Suprapubic skin (tissue), 4 donors: ENCODE measurements at regions not wholly inside any gene's neighbourhood (a gene's known extent, or its start where the extent isn't known, plus 50 kb on each side); places are given as distances from the start of the nearest gene placed in this dataset.

Experiments used
- EP300 ChIP-seq: sonication (generic); formaldehyde crosslinking; IDR thresholded peaks from one replicate; pipeline ENCODE4 v1.6.1; 2017; ENCODE audit warnings: antibody characterized with exemption
- POLR2A ChIP-seq, 2 donors: fragments of 450-650 bp; IDR thresholded peaks; one replicate each; pipeline ENCODE4 v1.6.1; 2017; ENCODE audit warnings: antibody characterized with exemption in 2 of 2, mild to moderate bottlenecking in 2 of 2, moderate library complexity in 2 of 2
- POLR2AphosphoS5 ChIP-seq, 3 donors: sonication (generic); formaldehyde crosslinking; IDR thresholded peaks; one replicate each; pipeline ENCODE4 v1.6.1; 2017; ENCODE audit warnings: antibody characterized with exemption in 3 of 3
- TF ChIP-seq, protein P1 (sequence below), 2 donors: fragments of 200-600 bp in 1 of 2; fragments of 450-650 bp in 1 of 2; sonication (generic) in 1 of 2; IDR thresholded peaks; one replicate each; pipeline ENCODE4 v1.5.1; 2016 to 2019; ENCODE audit warnings: antibody characterized with exemption in 2 of 2, mild to moderate bottlenecking in 1 of 2, moderate library complexity in 1 of 2

DNA sequence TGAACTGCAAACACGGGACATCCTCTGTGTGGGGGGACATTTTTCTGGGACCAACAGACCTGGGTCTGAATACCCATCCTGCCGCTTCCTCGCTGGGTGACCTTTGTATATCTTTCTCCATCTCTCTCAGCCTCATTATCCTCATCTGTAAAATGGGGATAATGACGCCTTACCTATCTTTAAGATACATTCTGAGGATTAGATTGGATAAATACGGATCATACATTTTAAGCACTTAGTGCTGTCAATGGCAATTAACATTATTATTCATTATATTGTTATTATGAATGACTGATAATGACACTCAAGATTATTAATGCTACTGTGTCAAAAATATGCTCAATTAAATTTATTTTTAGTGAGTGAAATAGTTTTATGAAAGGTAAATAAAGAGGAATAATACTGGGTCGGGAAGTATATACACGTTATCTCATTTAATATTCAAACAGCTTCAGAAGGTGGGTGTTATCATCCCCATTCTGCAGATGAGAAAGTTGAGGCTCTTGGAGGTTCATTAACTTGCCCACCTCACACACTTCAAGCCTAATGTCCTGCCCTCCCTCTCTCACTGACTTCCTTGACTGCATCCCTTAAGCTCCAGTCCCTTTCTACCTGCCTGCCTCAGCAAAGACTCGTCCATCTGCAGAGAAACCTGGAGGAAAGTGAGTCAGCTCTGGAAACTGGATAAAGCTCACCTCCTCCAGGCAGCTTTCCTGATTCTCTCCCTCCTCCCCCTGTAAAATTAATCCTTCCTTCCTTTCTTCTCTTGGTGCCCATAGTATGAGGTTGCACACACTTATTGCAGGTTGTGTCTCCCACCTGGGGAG, 120.7 kb upstream of the JUN start:
- TF ChIP-seq POLR2AphosphoS5 (IDR thresholded peaks at IDR 0.05) (no peak), EP300 (no peak), POLR2A (IDR thresholded peaks at IDR 0.05) (no peak)
- TF ChIP-seq, protein P1, sequence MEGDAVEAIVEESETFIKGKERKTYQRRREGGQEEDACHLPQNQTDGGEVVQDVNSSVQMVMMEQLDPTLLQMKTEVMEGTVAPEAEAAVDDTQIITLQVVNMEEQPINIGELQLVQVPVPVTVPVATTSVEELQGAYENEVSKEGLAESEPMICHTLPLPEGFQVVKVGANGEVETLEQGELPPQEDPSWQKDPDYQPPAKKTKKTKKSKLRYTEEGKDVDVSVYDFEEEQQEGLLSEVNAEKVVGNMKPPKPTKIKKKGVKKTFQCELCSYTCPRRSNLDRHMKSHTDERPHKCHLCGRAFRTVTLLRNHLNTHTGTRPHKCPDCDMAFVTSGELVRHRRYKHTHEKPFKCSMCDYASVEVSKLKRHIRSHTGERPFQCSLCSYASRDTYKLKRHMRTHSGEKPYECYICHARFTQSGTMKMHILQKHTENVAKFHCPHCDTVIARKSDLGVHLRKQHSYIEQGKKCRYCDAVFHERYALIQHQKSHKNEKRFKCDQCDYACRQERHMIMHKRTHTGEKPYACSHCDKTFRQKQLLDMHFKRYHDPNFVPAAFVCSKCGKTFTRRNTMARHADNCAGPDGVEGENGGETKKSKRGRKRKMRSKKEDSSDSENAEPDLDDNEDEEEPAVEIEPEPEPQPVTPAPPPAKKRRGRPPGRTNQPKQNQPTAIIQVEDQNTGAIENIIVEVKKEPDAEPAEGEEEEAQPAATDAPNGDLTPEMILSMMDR (IDR thresholded peaks at IDR 0.05), result no peak
